Dermis microvascular lymphatic vessel endothelial cell (primary cell): ENCODE measurements at regions not wholly inside any gene's neighbourhood (a gene's known extent, or its start where the extent isn't known, plus 50 kb on each side); places are given as distances from the start of the nearest gene placed in this dataset.

ENCODE experiments used
- DNase-seq, 2 donors: peaks; one replicate each; pipeline versions ENCODE4 v3.0.0 to v3.0.0-alpha.2; 2010; ENCODE audit warnings: low read depth in 2 of 2

- no peak for DNase-seq
These were observed 165.2 kb upstream of the DEFB112 start for GRCh38 chr6:50214937-50215336.

GRCh38 chr6:50217841-50218240, 168.1 kb upstream of the DEFB112 start:
- no peak for DNase-seq

GRCh38 chr6:50236164-50236563, 186.4 kb upstream of the DEFB112 start:
- DNase-seq, result no peak

- no peak for DNase-seq
These were observed 190.1 kb upstream of the DEFB112 start for GRCh38 chr6:50239853-50240252.

- DNase-seq, result no peak
These were observed 191.3 kb upstream of the DEFB112 start for GRCh38 chr6:50240986-50241385.

- DNase-seq, result no peak
These were observed 199.8 kb upstream of the DEFB112 start for GRCh38 chr6:50249493-50249892.

GRCh38 chr6:50257322-50257721, 207.6 kb upstream of the DEFB112 start:
- no peak for DNase-seq

- no peak for DNase-seq
These were observed 210.2 kb upstream of the DEFB112 start for GRCh38 chr6:50259903-50260302.

- no peak for DNase-seq
These were observed 215.4 kb upstream of the DEFB112 start for GRCh38 chr6:50264995-50265571.

GRCh38 chr6:50270415-50270814, 220.7 kb upstream of the DEFB112 start:
- DNase-seq, result no peak

GRCh38 chr6:50271266-50271665, 221.5 kb upstream of the DEFB112 start:
- no peak for DNase-seq

- no peak for DNase-seq
These were observed 222.1 kb upstream of the DEFB112 start for GRCh38 chr6:50271817-50272216.

GRCh38 chr6:50272611-50273010, 222.9 kb upstream of the DEFB112 start:
- no peak for DNase-seq

- no peak for DNase-seq
These were observed 227.1 kb upstream of the DEFB112 start for GRCh38 chr6:50276771-50277261.

- no peak for DNase-seq
These were observed 228.0 kb upstream of the DEFB112 start for GRCh38 chr6:50277774-50278173.

- DNase-seq, result no peak
These were observed 228.9 kb upstream of the DEFB112 start for GRCh38 chr6:50278663-50279062.

GRCh38 chr6:50285735-50286134, 236.0 kb upstream of the DEFB112 start:
- DNase-seq, result no peak

- no peak for DNase-seq
These were observed 238.5 kb upstream of the DEFB112 start for GRCh38 chr6:50288241-50288640.

- no peak for DNase-seq
These were observed 239.2 kb upstream of the DEFB112 start for GRCh38 chr6:50288881-50289280.

- no peak for DNase-seq
These were observed 239.6 kb upstream of the DEFB112 start for GRCh38 chr6:50289366-50289765.

GRCh38 chr6:50301307-50301706, 251.6 kb upstream of the DEFB112 start:
- DNase-seq, result no peak

- DNase-seq, result no peak
These were observed 255.9 kb upstream of the DEFB112 start for GRCh38 chr6:50305660-50306059.

GRCh38 chr6:50318536-50318935, 268.8 kb upstream of the DEFB112 start:
- no peak for DNase-seq

GRCh38 chr6:50330347-50330746, 280.6 kb upstream of the DEFB112 start:
- no peak for DNase-seq
